HCT116 (cell line): ENCODE measurements at regions not wholly inside any gene's neighbourhood (a gene's known extent, or its start where the extent isn't known, plus 50 kb on each side); places are given as distances from the start of the nearest gene placed in this dataset.

Source experiments
- ATAC-seq: fragments of 200-7000 bp; cut with Tn5 transposase; 2 replicates; pipeline ENCODE4 v1.9.1; 2020; ENCODE audit warnings: mild to moderate bottlenecking, moderate library complexity
- BruUV-seq: library from RNA; stranded (reverse); fragments of 400-500 nt; replicated peaks from 2 replicates; lab custom pipeline; 2021; lab: Mats Ljungman, UMichigan
- CTCF ChIA-PET: fragments of 300-600 bp; sonication (Branson Sonifier 250); formaldehyde crosslinking; loops from one replicate; lab custom pipeline; 2021; ENCODE audit warnings: antibody characterized with exemption; lab: Charles Lee
- POLR2A ChIA-PET: fragments of 300-600, 350-600 bp; sonication (Branson Sonifier 250); formaldehyde crosslinking; loops from one replicate; lab custom pipeline; 2021; ENCODE audit warnings: antibody characterized with exemption; lab: Charles Lee
- RAD21 ChIA-PET, 2 experiments: fragments of 300-600 bp; sonication (Branson Sonifier 250); formaldehyde crosslinking; loops; one replicate each; lab custom pipeline; 2023; ENCODE audit warnings: low total read pairs in 2 of 2; ENCODE audit not compliant: uncharacterized antibody in 2 of 2, unreplicated experiment in 2 of 2, low non-redundant PET in 1 of 2; lab: Charles Lee
- DNase-seq: peaks from one replicate; pipeline ENCODE4 v3.0.0-alpha.2; 2010; ENCODE audit warnings: low read depth, low spot score
- H2AFZ ChIP-seq: fragments of 200-600 bp; shearing (Covaris generic), sonication (generic); 2 replicates; pipeline ENCODE4 v1.6.1; 2017; ENCODE audit warnings: low read depth, mixed run types, mixed read lengths, antibody characterized with exemption, low read length; ENCODE audit not compliant: poor library complexity, severe bottlenecking
- H3K27ac ChIP-seq: 2 replicates; pipeline ENCODE4 v1.5.1; 2012; ENCODE audit warnings: low read depth, low read length
- H3K27me3 ChIP-seq: fragments of 200-600 bp; sonication (generic); 2 replicates; pipeline ENCODE4 v1.6.1; 2016; ENCODE audit warnings: mixed run types, low read length, mixed read lengths; ENCODE audit not compliant: insufficient read depth
- H3K36me3 ChIP-seq, 2 experiments: fragments of 200-500 bp in 1 of 2; fragments of 200-600 bp in 1 of 2; sonication (Bioruptor generic) in 1 of 2; sonication (generic) in 1 of 2; 2 replicates each; pipeline versions ENCODE4 v1.5.1 to v1.6.1; 2014 to 2016; ENCODE audit warnings: low read length in 2 of 2, inconsistent platforms in 1 of 2, mixed read lengths in 1 of 2, mixed run types in 1 of 2; ENCODE audit not compliant: insufficient read depth in 2 of 2, control insufficient read depth in 1 of 2
- H3K4me1 ChIP-seq, 2 experiments: fragments of 200-600 bp in 1 of 2; sonication (generic) in 1 of 2; 2 replicates each; pipeline versions ENCODE4 v1.5.1 to v1.6.1; 2012 to 2017; ENCODE audit warnings: low read length in 2 of 2, inconsistent platforms in 1 of 2, mild to moderate bottlenecking in 1 of 2, mixed read lengths in 1 of 2, mixed run types in 1 of 2, moderate library complexity in 1 of 2; ENCODE audit not compliant: insufficient read depth in 2 of 2, control insufficient read depth in 1 of 2
- H3K4me2 ChIP-seq: fragments of 200-600 bp; sonication (generic); 2 replicates; pipeline ENCODE4 v1.6.1; 2017; ENCODE audit warnings: mixed run types, low read length, mixed read lengths
- H3K4me3 ChIP-seq, 2 experiments: fragments of 200-600 bp in 1 of 2; sonication (generic) in 1 of 2; replicated peaks in 1 of 2; 2 replicates each; pipeline ENCODE4 v1.5.1; 2011 to 2016; ENCODE audit warnings: low read length in 2 of 2, control low read depth in 1 of 2, low read depth in 1 of 2, mild to moderate bottlenecking in 1 of 2, mixed read lengths in 1 of 2, mixed run types in 1 of 2
- H3K79me2 ChIP-seq: fragments of 200-600 bp; sonication (generic); 2 replicates; pipeline ENCODE4 v1.6.1; 2017; ENCODE audit warnings: mild to moderate bottlenecking, mixed run types, low read length, moderate library complexity, mixed read lengths; ENCODE audit not compliant: insufficient read depth
- H3K9ac ChIP-seq: fragments of 200-600 bp; sonication (generic); 2 replicates; pipeline ENCODE4 v1.6.1; 2016; ENCODE audit warnings: low read length, mixed read lengths
- H3K9me2 ChIP-seq: fragments of 200-600 bp; sonication (generic), shearing (Covaris generic); 2 replicates; pipeline ENCODE4 v1.6.1; 2017; ENCODE audit warnings: mixed run types, mild to moderate bottlenecking, moderate library complexity; ENCODE audit not compliant: insufficient read depth
- H3K9me3 ChIP-seq, 2 experiments: fragments of 200-500 bp in 1 of 2; fragments of 200-600 bp in 1 of 2; sonication (Bioruptor generic) in 1 of 2; sonication (generic) in 1 of 2; 2 replicates each; pipeline ENCODE4 v1.6.1; 2014 to 2017; ENCODE audit warnings: low read length in 2 of 2, mixed read lengths in 2 of 2, inconsistent platforms in 1 of 2, low read depth in 1 of 2, mild to moderate bottlenecking in 1 of 2, mixed run types in 1 of 2, moderate library complexity in 1 of 2; ENCODE audit not compliant: control insufficient read depth in 1 of 2, insufficient read depth in 1 of 2
- H4K20me1 ChIP-seq: fragments of 200-600 bp; sonication (generic), shearing (Covaris generic); 2 replicates; pipeline ENCODE4 v1.6.1; 2017; ENCODE audit warnings: mixed run types, mild to moderate bottlenecking, moderate library complexity; ENCODE audit not compliant: insufficient read depth
- CBX3 ChIP-seq: IDR thresholded peaks from 2 replicates; pipeline ENCODE4 v1.6.1; 2012; ENCODE audit warnings: low read depth
- CEBPB ChIP-seq: IDR thresholded peaks from 2 replicates; pipeline ENCODE4 v1.6.1; 2012; ENCODE audit warnings: low read depth
- ELF1 ChIP-seq: IDR thresholded peaks from 2 replicates; pipeline ENCODE4 v1.6.1; 2012; ENCODE audit warnings: low read depth, borderline replicate concordance
- FOSL1 ChIP-seq: IDR thresholded peaks from 2 replicates; pipeline ENCODE4 v1.6.1; 2012; ENCODE audit warnings: low read depth
- JUND ChIP-seq: IDR thresholded peaks from 2 replicates; pipeline ENCODE4 v1.6.1; 2012
- POLR2AphosphoS5 ChIP-seq: IDR thresholded peaks from 2 replicates; pipeline ENCODE4 v1.6.1; 2011; ENCODE audit warnings: mild to moderate bottlenecking, low read depth, low read length, moderate library complexity
- RAD21 ChIP-seq: IDR thresholded peaks from 2 replicates; pipeline ENCODE4 v1.6.1; 2012; ENCODE audit warnings: low read depth, mild to moderate bottlenecking
- SIN3A ChIP-seq: IDR thresholded peaks from 2 replicates; pipeline ENCODE4 v1.6.1; 2012; ENCODE audit warnings: low read depth
- SP1 ChIP-seq: IDR thresholded peaks from 2 replicates; pipeline ENCODE4 v1.6.1; 2012; ENCODE audit warnings: low read depth
- TCF7L2 ChIP-seq: IDR thresholded peaks from 2 replicates; pipeline ENCODE4 v1.7.0; 2011; ENCODE audit warnings: borderline replicate concordance, inconsistent platforms; ENCODE audit not compliant: insufficient read depth, insufficient read length; ENCODE audit errors: extremely low read depth
- YY1 ChIP-seq: IDR thresholded peaks from 2 replicates; pipeline ENCODE4 v1.6.1; 2011; ENCODE audit warnings: low read length, low read depth, moderate library complexity, mild to moderate bottlenecking; ENCODE audit not compliant: insufficient replicate concordance; ENCODE audit errors: extremely low read depth
- ZFX ChIP-seq: fragments of 450-650 bp; IDR thresholded peaks from 2 replicates; pipeline ENCODE4 v1.6.1; 2017
- ZNF274 ChIP-seq: fragments of 200-500 bp; sonication (Bioruptor generic); IDR thresholded peaks from 2 replicates; pipeline ENCODE4 v1.6.1; 2014; ENCODE audit warnings: mild to moderate bottlenecking, low read depth, low read length, inconsistent platforms
- intact Hi-C: fragments of 100-400 bp; cut with micrococcal nuclease; formaldehyde crosslinking; loops from 2 replicates; pipeline ENCODE4 v1.10.0; 2022
- TF ChIP-seq, protein P1 (sequence below): IDR thresholded peaks from 2 replicates; pipeline ENCODE4 v1.6.1; 2012; ENCODE audit warnings: low read depth
- TF ChIP-seq, protein P2 (sequence below), 3 experiments: fragments of 200-600 bp in 1 of 3; sonication (generic) in 1 of 3; IDR thresholded peaks in 2 of 3; conservative IDR thresholded peaks in 1 of 3; 2 replicates each; pipeline ENCODE4 v1.5.1; 2012 to 2017; ENCODE audit warnings: low read depth in 2 of 3, low read length in 2 of 3, antibody characterized with exemption in 1 of 3, borderline replicate concordance in 1 of 3, control low read depth in 1 of 3, mild to moderate bottlenecking in 1 of 3, mixed read lengths in 1 of 3, mixed run types in 1 of 3, moderate library complexity in 1 of 3; ENCODE audit not compliant: insufficient read depth in 1 of 3
- TF ChIP-seq, protein P3 (sequence below): IDR thresholded peaks from 2 replicates; pipeline ENCODE4 v1.6.1; 2012

DNA sequence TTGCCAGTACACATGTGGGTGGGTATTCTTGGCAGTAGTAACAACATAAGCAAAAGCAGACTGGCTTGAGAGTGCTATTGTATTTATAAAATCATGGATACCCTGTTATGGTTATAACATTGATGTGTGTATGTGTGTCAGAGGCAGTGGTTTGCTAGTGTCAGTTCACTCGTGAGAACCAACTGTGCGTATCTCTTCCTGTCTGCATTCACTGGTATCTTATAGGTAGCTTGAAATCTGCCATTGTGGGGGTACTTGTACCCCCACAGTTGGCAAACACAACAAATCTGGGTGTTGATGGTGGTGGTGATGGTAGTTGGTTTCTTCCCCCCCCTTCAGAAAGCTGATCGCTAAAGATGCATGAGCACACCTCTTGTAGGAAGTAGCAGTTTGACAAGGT lies 355.8 kb upstream of the SATB1 start:
- no peak overlapping the region for H3K27ac ChIP-seq
- H4K20me1 ChIP-seq, result no peaks in the 10 kb centered on the region
- no peaks in the 10 kb centered on the region for H3K4me1 ChIP-seq
- no peak overlapping the region for H3K4me2 ChIP-seq
- intact Hi-C loops, result no loop called here
- no peaks in the 10 kb centered on the region for H3K27me3 ChIP-seq
- ChIA-PET RAD21 (no interaction called here), POLR2A (no interaction called here)
- no peak overlapping the region for H3K4me3 ChIP-seq
- no peaks in the 10 kb centered on the region for H3K79me2 ChIP-seq
- no peak for DNase-seq
- no TSS peak for BruUV-seq
- H3K9me2 ChIP-seq, result no peaks in the 10 kb centered on the region
- no peaks in the 10 kb centered on the region for H3K9me3 ChIP-seq
- ATAC-seq, result no peak
- H3K9ac ChIP-seq, result no peak overlapping the region
- no peak for TF ChIP-seq ZNF274
- no peak for TF ChIP-seq ZFX
- TF ChIP-seq, protein P1, sequence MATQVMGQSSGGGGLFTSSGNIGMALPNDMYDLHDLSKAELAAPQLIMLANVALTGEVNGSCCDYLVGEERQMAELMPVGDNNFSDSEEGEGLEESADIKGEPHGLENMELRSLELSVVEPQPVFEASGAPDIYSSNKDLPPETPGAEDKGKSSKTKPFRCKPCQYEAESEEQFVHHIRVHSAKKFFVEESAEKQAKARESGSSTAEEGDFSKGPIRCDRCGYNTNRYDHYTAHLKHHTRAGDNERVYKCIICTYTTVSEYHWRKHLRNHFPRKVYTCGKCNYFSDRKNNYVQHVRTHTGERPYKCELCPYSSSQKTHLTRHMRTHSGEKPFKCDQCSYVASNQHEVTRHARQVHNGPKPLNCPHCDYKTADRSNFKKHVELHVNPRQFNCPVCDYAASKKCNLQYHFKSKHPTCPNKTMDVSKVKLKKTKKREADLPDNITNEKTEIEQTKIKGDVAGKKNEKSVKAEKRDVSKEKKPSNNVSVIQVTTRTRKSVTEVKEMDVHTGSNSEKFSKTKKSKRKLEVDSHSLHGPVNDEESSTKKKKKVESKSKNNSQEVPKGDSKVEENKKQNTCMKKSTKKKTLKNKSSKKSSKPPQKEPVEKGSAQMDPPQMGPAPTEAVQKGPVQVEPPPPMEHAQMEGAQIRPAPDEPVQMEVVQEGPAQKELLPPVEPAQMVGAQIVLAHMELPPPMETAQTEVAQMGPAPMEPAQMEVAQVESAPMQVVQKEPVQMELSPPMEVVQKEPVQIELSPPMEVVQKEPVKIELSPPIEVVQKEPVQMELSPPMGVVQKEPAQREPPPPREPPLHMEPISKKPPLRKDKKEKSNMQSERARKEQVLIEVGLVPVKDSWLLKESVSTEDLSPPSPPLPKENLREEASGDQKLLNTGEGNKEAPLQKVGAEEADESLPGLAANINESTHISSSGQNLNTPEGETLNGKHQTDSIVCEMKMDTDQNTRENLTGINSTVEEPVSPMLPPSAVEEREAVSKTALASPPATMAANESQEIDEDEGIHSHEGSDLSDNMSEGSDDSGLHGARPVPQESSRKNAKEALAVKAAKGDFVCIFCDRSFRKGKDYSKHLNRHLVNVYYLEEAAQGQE, result no peak
- TF ChIP-seq CBX3, result no peak
- no peak for TF ChIP-seq ELF1
- no peak for TF ChIP-seq RAD21
- TF ChIP-seq, protein P2, sequence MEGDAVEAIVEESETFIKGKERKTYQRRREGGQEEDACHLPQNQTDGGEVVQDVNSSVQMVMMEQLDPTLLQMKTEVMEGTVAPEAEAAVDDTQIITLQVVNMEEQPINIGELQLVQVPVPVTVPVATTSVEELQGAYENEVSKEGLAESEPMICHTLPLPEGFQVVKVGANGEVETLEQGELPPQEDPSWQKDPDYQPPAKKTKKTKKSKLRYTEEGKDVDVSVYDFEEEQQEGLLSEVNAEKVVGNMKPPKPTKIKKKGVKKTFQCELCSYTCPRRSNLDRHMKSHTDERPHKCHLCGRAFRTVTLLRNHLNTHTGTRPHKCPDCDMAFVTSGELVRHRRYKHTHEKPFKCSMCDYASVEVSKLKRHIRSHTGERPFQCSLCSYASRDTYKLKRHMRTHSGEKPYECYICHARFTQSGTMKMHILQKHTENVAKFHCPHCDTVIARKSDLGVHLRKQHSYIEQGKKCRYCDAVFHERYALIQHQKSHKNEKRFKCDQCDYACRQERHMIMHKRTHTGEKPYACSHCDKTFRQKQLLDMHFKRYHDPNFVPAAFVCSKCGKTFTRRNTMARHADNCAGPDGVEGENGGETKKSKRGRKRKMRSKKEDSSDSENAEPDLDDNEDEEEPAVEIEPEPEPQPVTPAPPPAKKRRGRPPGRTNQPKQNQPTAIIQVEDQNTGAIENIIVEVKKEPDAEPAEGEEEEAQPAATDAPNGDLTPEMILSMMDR (IDR thresholded peaks at IDR 0.05 in 2 of 3, conservative IDR thresholded peaks at IDR 0.05 in 1 of 3; ENCODE audit: borderline replicate concordance in 1 of 3, insufficient read depth in 1 of 3, low read depth in 2 of 3, low read length in 2 of 3), result no peak
- no peak for TF ChIP-seq JUND
- no peak for TF ChIP-seq SP1
- TF ChIP-seq SIN3A, result no peak
- TF ChIP-seq CEBPB, result no peak
- TF ChIP-seq, protein P3, sequence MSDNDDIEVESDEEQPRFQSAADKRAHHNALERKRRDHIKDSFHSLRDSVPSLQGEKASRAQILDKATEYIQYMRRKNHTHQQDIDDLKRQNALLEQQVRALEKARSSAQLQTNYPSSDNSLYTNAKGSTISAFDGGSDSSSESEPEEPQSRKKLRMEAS, result no peak
- TF ChIP-seq TCF7L2, result no peak
- no peak for TF ChIP-seq FOSL1
- TF ChIP-seq POLR2AphosphoS5, result no peak
- TF ChIP-seq YY1, result no peak
- TF ChIP-seq, all 23 proteins: peak for 0
- CTCF ChIA-PET, result no interaction called here
- H3K36me3 ChIP-seq, result no peaks in the 10 kb centered on the region
- no peak overlapping the region for H2AFZ ChIP-seq
